ENCODE measurements at regions not wholly inside any gene's neighbourhood (a gene's known extent, or its start where the extent isn't known, plus 50 kb on each side); places are given as distances from the start of the nearest gene placed in this dataset.

DNA sequence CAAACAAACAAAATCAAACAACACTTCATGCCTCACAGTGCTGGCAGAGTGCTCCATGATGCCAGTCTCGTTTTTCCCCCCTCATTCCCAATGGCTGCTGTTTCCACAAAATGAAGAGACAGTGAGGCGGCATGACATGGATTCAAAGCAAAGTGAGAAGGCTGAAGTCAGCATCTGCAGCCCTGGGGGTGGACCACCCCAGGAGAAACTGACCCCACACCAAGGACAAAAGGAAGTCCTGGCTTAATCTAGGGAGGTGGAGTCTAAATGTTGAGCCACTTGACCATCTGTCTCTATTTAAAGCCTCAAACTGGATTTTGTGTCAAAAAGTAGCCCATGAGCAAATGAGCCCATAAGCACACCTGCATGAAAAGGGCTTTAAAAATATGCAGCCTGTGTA is 151.2 kb upstream of the RORA start:
- no peak overlapping the region for H2BK5ac ChIP-seq (ENCODE audit: low read depth, low read length, poor library complexity)
- H2AK5ac ChIP-seq (ENCODE audit: low read length), result no peak overlapping the region
- H4K8ac ChIP-seq (ENCODE audit: low read depth, low read length), result no peak overlapping the region
- no peaks in the 10 kb centered on the region for H3K79me2 ChIP-seq (ENCODE audit: control insufficient read depth, insufficient read depth, low read length, poor library complexity)
- no peak overlapping the region for H3K23ac ChIP-seq (ENCODE audit: low read length)
- H3K18ac ChIP-seq (ENCODE audit: low read length), result no peak overlapping the region
- no peak overlapping the region for H3K27ac ChIP-seq (ENCODE audit: low read depth, low read length)
- H3K14ac ChIP-seq (ENCODE audit: low read length), result no peak overlapping the region
- H3K27me3 ChIP-seq (ENCODE audit: insufficient read depth, low read length), result no peaks in the 10 kb centered on the region
- no peak overlapping the region for H4K12ac ChIP-seq (ENCODE audit: low read depth, low read length)
- no peaks in the 10 kb centered on the region for H3K9me3 ChIP-seq (ENCODE audit: insufficient read depth, low read depth, low read length)
- WGBS (ENCODE audit: extremely low coverage, insufficient coverage, insufficient read length), result no CpG with 5 or more reads among the region's 2 CpGs
- no peak overlapping the region for H4K91ac ChIP-seq (ENCODE audit: low read depth, low read length)
- H3K4me1 ChIP-seq (ENCODE audit: control insufficient read depth in 1 of 2, insufficient read depth in 2 of 2, low read length in 2 of 2), result no peaks in the 10 kb centered on the region
- no peak overlapping the region for H2BK120ac ChIP-seq (ENCODE audit: insufficient read depth, low read length, poor library complexity)
- no peak overlapping the region for H3K4me2 ChIP-seq (ENCODE audit: low read length)
- H2BK12ac ChIP-seq (ENCODE audit: low read length), result no peak overlapping the region
- H3K36me3 ChIP-seq (ENCODE audit: control insufficient read depth in 1 of 2, insufficient read depth in 2 of 2, low read length in 2 of 2), result no peaks in the 10 kb centered on the region
- no peak overlapping the region for H3K4ac ChIP-seq (ENCODE audit: low read depth, low read length)
- H3K79me1 ChIP-seq (ENCODE audit: low read length), result no peaks in the 10 kb centered on the region
- H3K4me3 ChIP-seq (ENCODE audit: low read depth, low read length), result no peak overlapping the region
- H3K9ac ChIP-seq (ENCODE audit: low read length), result no peak overlapping the region
- no peak for DNase-seq
- no peak overlapping the region for H2AFZ ChIP-seq (ENCODE audit: insufficient read depth, low read length, poor library complexity)

DNA sequence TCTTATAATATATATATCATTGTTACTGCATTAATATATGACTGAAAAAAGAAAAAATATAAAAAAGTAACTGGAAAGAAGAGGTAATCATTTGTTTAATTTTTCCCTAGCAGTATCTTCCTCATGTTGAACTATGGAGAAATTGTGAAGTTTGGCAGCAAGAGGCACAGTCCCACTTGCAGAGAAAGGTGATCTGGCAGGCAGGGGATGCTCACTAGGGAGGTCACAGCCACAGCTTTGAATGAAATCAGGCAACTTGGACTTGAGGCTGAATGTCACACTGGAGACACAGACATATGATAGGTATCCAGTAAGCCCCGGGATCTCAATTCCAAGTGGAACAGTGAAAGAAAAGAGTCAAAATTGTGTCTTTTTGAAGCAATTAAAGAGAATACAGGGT is 149.9 kb upstream of the RORA start:
- no peak overlapping the region for H3K23ac ChIP-seq (ENCODE audit: low read length)
- H3K4ac ChIP-seq (ENCODE audit: low read depth, low read length), result no peak overlapping the region
- no peak overlapping the region for H2BK120ac ChIP-seq (ENCODE audit: insufficient read depth, low read length, poor library complexity)
- H3K79me2 ChIP-seq (ENCODE audit: control insufficient read depth, insufficient read depth, low read length, poor library complexity), result no peaks in the 10 kb centered on the region
- H2AK5ac ChIP-seq (ENCODE audit: low read length), result no peak overlapping the region
- no peaks in the 10 kb centered on the region for H3K36me3 ChIP-seq (ENCODE audit: control insufficient read depth in 1 of 2, insufficient read depth in 2 of 2, low read length in 2 of 2)
- no peak overlapping the region for H2BK5ac ChIP-seq (ENCODE audit: low read depth, low read length, poor library complexity)
- H3K27me3 ChIP-seq (ENCODE audit: insufficient read depth, low read length), result no peaks in the 10 kb centered on the region
- H2BK12ac ChIP-seq (ENCODE audit: low read length), result no peak overlapping the region
- H3K4me1 ChIP-seq (ENCODE audit: control insufficient read depth in 1 of 2, insufficient read depth in 2 of 2, low read length in 2 of 2), result peaks cover 0 to 3% of the 10 kb centered on the region in 2 experiments
- DNase-seq, result no peak
- H4K91ac ChIP-seq (ENCODE audit: low read depth, low read length), result no peak overlapping the region
- H3K79me1 ChIP-seq (ENCODE audit: low read length), result no peaks in the 10 kb centered on the region
- H2AFZ ChIP-seq (ENCODE audit: insufficient read depth, low read length, poor library complexity), result no peak overlapping the region
- no peak overlapping the region for H3K4me2 ChIP-seq (ENCODE audit: low read length)
- no peaks in the 10 kb centered on the region for H3K9me3 ChIP-seq (ENCODE audit: insufficient read depth, low read depth, low read length)
- no peak overlapping the region for H4K8ac ChIP-seq (ENCODE audit: low read depth, low read length)
- no peak overlapping the region for H3K14ac ChIP-seq (ENCODE audit: low read length)
- H4K12ac ChIP-seq (ENCODE audit: low read depth, low read length), result no peak overlapping the region
- H3K18ac ChIP-seq (ENCODE audit: low read length), result no peak overlapping the region
- H3K9ac ChIP-seq (ENCODE audit: low read length), result no peak overlapping the region
- H3K4me3 ChIP-seq (ENCODE audit: low read depth, low read length), result no peak overlapping the region
- no peak overlapping the region for H3K27ac ChIP-seq (ENCODE audit: low read depth, low read length)
- WGBS (ENCODE audit: extremely low coverage, insufficient coverage, insufficient read length), result no CpG with 5 or more reads among the region's 1 CpG

DNA sequence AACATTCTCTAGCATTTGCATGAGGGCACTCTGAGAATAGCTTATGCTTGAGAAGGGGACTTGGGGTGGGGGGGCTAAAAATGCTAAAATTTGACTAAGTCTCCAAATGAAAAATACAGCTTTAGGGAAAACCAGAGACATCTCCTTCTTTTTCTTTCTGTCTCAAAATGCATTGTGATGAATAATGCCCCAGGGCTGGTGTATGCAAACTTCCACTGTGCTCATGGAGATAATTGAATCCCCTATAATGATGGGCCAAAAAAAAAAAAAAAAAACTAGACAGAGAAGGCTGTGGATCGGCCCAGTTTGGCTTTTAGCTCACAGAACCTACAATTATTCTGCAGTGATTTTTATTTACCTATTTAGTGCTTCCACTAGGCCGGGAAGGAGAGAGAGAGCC is 147.9 kb upstream of the RORA start:
- H4K12ac ChIP-seq (ENCODE audit: low read depth, low read length), result no peak overlapping the region
- H3K9me3 ChIP-seq (ENCODE audit: insufficient read depth, low read depth, low read length), result no peaks in the 10 kb centered on the region
- no peaks in the 10 kb centered on the region for H3K79me1 ChIP-seq (ENCODE audit: low read length)
- H3K4me1 ChIP-seq (ENCODE audit: control insufficient read depth in 1 of 2, insufficient read depth in 2 of 2, low read length in 2 of 2), result peaks cover 0 to 3% of the 10 kb centered on the region in 2 experiments
- no peak overlapping the region for H3K14ac ChIP-seq (ENCODE audit: low read length)
- no peak overlapping the region for H4K91ac ChIP-seq (ENCODE audit: low read depth, low read length)
- no peak overlapping the region for H2AFZ ChIP-seq (ENCODE audit: insufficient read depth, low read length, poor library complexity)
- no peak overlapping the region for H3K27ac ChIP-seq (ENCODE audit: low read depth, low read length)
- no peaks in the 10 kb centered on the region for H3K79me2 ChIP-seq (ENCODE audit: control insufficient read depth, insufficient read depth, low read length, poor library complexity)
- no peak overlapping the region for H3K23ac ChIP-seq (ENCODE audit: low read length)
- H2BK5ac ChIP-seq (ENCODE audit: low read depth, low read length, poor library complexity), result no peak overlapping the region
- no peak overlapping the region for H3K18ac ChIP-seq (ENCODE audit: low read length)
- H2BK120ac ChIP-seq (ENCODE audit: insufficient read depth, low read length, poor library complexity), result no peak overlapping the region
- WGBS (ENCODE audit: extremely low coverage, insufficient coverage, insufficient read length), result no CpG with 5 or more reads among the region's 2 CpGs
- DNase-seq, result no peak
- H2BK12ac ChIP-seq (ENCODE audit: low read length), result no peak overlapping the region
- H2AK5ac ChIP-seq (ENCODE audit: low read length), result no peak overlapping the region
- H3K9ac ChIP-seq (ENCODE audit: low read length), result no peak overlapping the region
- no peaks in the 10 kb centered on the region for H3K27me3 ChIP-seq (ENCODE audit: insufficient read depth, low read length)
- no peak overlapping the region for H4K8ac ChIP-seq (ENCODE audit: low read depth, low read length)
- no peaks in the 10 kb centered on the region for H3K36me3 ChIP-seq (ENCODE audit: control insufficient read depth in 1 of 2, insufficient read depth in 2 of 2, low read length in 2 of 2)
- H3K4me3 ChIP-seq (ENCODE audit: low read depth, low read length), result no peak overlapping the region
- H3K4me2 ChIP-seq (ENCODE audit: low read length), result no peak overlapping the region
- H3K4ac ChIP-seq (ENCODE audit: low read depth, low read length), result no peak overlapping the region

DNA sequence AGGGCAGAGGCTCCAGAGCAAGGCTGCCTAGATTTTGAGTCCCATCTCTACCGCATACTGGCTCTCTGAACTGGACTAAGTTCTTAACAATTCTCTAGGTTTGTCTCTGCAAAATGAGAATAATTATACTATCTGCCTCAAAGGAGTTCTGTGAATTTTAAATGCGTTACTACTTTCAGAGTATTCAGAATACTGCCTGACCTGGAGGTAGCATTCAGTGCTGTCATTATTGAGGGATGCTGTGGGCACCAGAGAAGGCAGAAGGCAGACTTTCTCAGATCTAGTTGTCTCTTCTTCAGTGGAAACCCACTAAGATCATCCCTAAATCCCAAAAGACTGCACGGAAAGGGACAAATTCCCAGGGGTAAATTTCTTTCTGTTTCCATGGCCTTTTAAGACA is 147.4 kb upstream of the RORA start:
- no peak overlapping the region for H2AFZ ChIP-seq (ENCODE audit: insufficient read depth, low read length, poor library complexity)
- no peaks in the 10 kb centered on the region for H3K36me3 ChIP-seq (ENCODE audit: control insufficient read depth in 1 of 2, insufficient read depth in 2 of 2, low read length in 2 of 2)
- H2BK12ac ChIP-seq (ENCODE audit: low read length), result no peak overlapping the region
- H4K91ac ChIP-seq (ENCODE audit: low read depth, low read length), result no peak overlapping the region
- no peak overlapping the region for H2BK120ac ChIP-seq (ENCODE audit: insufficient read depth, low read length, poor library complexity)
- no peaks in the 10 kb centered on the region for H3K79me1 ChIP-seq (ENCODE audit: low read length)
- H3K9me3 ChIP-seq (ENCODE audit: insufficient read depth, low read depth, low read length), result no peaks in the 10 kb centered on the region
- H2AK5ac ChIP-seq (ENCODE audit: low read length), result no peak overlapping the region
- no peaks in the 10 kb centered on the region for H3K79me2 ChIP-seq (ENCODE audit: control insufficient read depth, insufficient read depth, low read length, poor library complexity)
- no peak overlapping the region for H3K4me2 ChIP-seq (ENCODE audit: low read length)
- H3K9ac ChIP-seq (ENCODE audit: low read length), result no peak overlapping the region
- no peak overlapping the region for H3K27ac ChIP-seq (ENCODE audit: low read depth, low read length)
- H3K27me3 ChIP-seq (ENCODE audit: insufficient read depth, low read length), result no peaks in the 10 kb centered on the region
- no peak overlapping the region for H3K18ac ChIP-seq (ENCODE audit: low read length)
- no peak overlapping the region for H3K4ac ChIP-seq (ENCODE audit: low read depth, low read length)
- no peak overlapping the region for H3K4me3 ChIP-seq (ENCODE audit: low read depth, low read length)
- peaks cover 0 to 3% of the 10 kb centered on the region in 2 experiments for H3K4me1 ChIP-seq (ENCODE audit: control insufficient read depth in 1 of 2, insufficient read depth in 2 of 2, low read length in 2 of 2)
- H3K23ac ChIP-seq (ENCODE audit: low read length), result no peak overlapping the region
- no peak for DNase-seq
- no peak overlapping the region for H4K12ac ChIP-seq (ENCODE audit: low read depth, low read length)
- no CpG with 5 or more reads among the region's 3 CpGs for whole genome bisulfite sequencing (ENCODE audit: extremely low coverage, insufficient coverage, insufficient read length)
- no peak overlapping the region for H2BK5ac ChIP-seq (ENCODE audit: low read depth, low read length, poor library complexity)
- H4K8ac ChIP-seq (ENCODE audit: low read depth, low read length), result no peak overlapping the region
- no peak overlapping the region for H3K14ac ChIP-seq (ENCODE audit: low read length)

Measured in trophoblast cell (in vitro differentiated cells and primary cell).